ENCODE measurements at regions not wholly inside any gene's neighbourhood (a gene's known extent, or its start where the extent isn't known, plus 50 kb on each side); places are given as distances from the start of the nearest gene placed in this dataset.

DNA sequence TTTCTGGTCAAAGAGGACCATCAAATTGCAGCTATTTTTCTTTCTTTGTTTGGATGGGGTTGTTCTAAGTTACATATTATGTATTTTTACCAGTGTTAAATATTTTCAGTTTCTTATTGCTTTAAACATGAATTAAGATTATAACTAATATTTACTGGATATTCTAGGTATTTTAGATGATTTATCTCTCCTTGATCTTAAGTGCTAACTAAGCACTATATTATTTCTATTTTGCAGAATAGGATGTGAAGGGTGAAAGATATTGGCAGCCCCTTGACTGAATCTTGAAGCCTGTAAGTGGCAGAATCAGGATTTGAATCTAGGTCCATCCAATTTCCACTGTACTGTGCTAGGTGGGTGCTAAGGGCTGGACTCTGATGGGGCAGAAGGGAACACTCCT is 307.3 kb upstream of the CCL2 start:
- Histone ChIP-seq H3K4me1 (ENCODE audit: control insufficient read depth, extremely low read depth, insufficient read depth, low read length) (no peaks in the 10 kb centered on the region), H2AFZ (ENCODE audit: low read depth, low read length) (no peak overlapping the region), H3K9ac (replicated peaks; ENCODE audit: extremely low read depth, insufficient read depth, low read length) (no peak overlapping the region), H3K27me3 (ENCODE audit: control insufficient read depth in 2 of 2, insufficient read depth in 2 of 2, low read length in 2 of 2) (no peaks in the 10 kb centered on the region), H4K20me1 (replicated peaks; ENCODE audit: control insufficient read depth, extremely low read depth, insufficient read depth, low read length) (no peaks in the 10 kb centered on the region), H3K27ac (ENCODE audit: insufficient read depth, low read depth, low read length) (no peak overlapping the region), H3K36me3 (ENCODE audit: control insufficient read depth in 2 of 2, extremely low read depth in 1 of 2, insufficient read depth in 2 of 2, low read length in 2 of 2) (no peaks in the 10 kb centered on the region), H3K4me3 (replicated peaks in 1 of 3; ENCODE audit: insufficient read depth in 1 of 3, low read depth in 1 of 3, low read length in 3 of 3) (no peak overlapping the region), H3K9me1 (replicated peaks; ENCODE audit: control insufficient read depth, extremely low read depth, insufficient read depth, low read length) (no peaks in the 10 kb centered on the region), H3K9me3 (replicated peaks; ENCODE audit: control insufficient read depth, insufficient read depth, low read length) (no peaks in the 10 kb centered on the region), H3K79me2 (ENCODE audit: control insufficient read depth, insufficient read depth, low read length) (no peaks in the 10 kb centered on the region), H3K4me2 (ENCODE audit: insufficient read depth, low read length) (no peak overlapping the region)
- dilution Hi-C loops (cut with MboI; ENCODE audit: extremely low pct_ligation_motif_present, low sequenced_read_pairs) = no loop called here
- FAIRE-seq (no peak), DNase-seq (ENCODE audit: low read depth, low spot score) (no peak)
- CTCF ChIA-PET = no interaction called here
- POLR2A ChIA-PET = no interaction called here
- BruUV-seq (replicated peaks) = no TSS peak
- intact Hi-C loops (cut with micrococcal nuclease) = no loop called here
- TF ChIP-seq MYC (IDR thresholded peaks at IDR 0.05; ENCODE audit: low read depth, low read length) (no peak), CTCF (IDR thresholded peaks at IDR 0.05; ENCODE audit: extremely low read depth in 1 of 2, insufficient read depth in 1 of 2, low read depth in 1 of 2, low read length in 2 of 2) (no peak), EZH2 (IDR thresholded peaks at IDR 0.05; ENCODE audit: borderline replicate concordance, low read depth, low read length, severe bottlenecking) (no peak)
- TF ChIP-seq, protein P1, sequence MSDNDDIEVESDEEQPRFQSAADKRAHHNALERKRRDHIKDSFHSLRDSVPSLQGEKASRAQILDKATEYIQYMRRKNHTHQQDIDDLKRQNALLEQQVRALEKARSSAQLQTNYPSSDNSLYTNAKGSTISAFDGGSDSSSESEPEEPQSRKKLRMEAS (IDR thresholded peaks at IDR 0.05; ENCODE audit: insufficient read depth, insufficient read length) = no peak

DNA sequence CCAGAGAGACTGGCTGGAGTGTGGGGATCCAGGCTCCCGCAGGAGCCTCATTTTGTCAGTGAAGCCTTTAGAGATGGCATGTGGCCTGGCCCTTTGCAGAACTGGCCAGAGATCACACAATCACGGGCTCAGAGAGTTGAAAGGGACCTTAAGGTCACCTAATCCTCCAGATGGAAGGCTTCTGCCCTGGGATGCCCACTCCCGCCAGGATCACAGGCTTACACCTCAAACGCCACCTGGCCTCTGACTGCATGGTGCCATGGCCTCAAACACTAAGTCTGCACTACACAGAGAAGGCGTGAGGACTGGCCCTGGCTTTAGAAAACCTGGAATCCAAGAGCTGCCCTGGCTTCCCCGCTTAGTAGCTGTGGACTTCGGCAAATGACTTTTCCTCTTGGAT is 306.8 kb upstream of the CCL2 start:
- H3K36me3 ChIP-seq (ENCODE audit: control insufficient read depth in 2 of 2, extremely low read depth in 1 of 2, insufficient read depth in 2 of 2, low read length in 2 of 2) = no peaks in the 10 kb centered on the region
- H3K27me3 ChIP-seq (ENCODE audit: control insufficient read depth in 2 of 2, insufficient read depth in 2 of 2, low read length in 2 of 2) = no peaks in the 10 kb centered on the region
- no peaks in the 10 kb centered on the region for H4K20me1 ChIP-seq (replicated peaks; ENCODE audit: control insufficient read depth, extremely low read depth, insufficient read depth, low read length)
- ChIA-PET POLR2A (no interaction called here), CTCF (no interaction called here)
- H3K4me2 ChIP-seq (ENCODE audit: insufficient read depth, low read length) = no peak overlapping the region
- no peak overlapping the region for H3K27ac ChIP-seq (ENCODE audit: insufficient read depth, low read depth, low read length)
- intact Hi-C loops (cut with micrococcal nuclease) = no loop called here
- no peak overlapping the region for H2AFZ ChIP-seq (ENCODE audit: low read depth, low read length)
- H3K9ac ChIP-seq (replicated peaks; ENCODE audit: extremely low read depth, insufficient read depth, low read length) = no peak overlapping the region
- dilution Hi-C loops (cut with MboI; ENCODE audit: extremely low pct_ligation_motif_present, low sequenced_read_pairs) = no loop called here
- no peak overlapping the region for H3K4me3 ChIP-seq (replicated peaks in 1 of 3; ENCODE audit: insufficient read depth in 1 of 3, low read depth in 1 of 3, low read length in 3 of 3)
- no peaks in the 10 kb centered on the region for H3K9me3 ChIP-seq (replicated peaks; ENCODE audit: control insufficient read depth, insufficient read depth, low read length)
- H3K9me1 ChIP-seq (replicated peaks; ENCODE audit: control insufficient read depth, extremely low read depth, insufficient read depth, low read length) = no peaks in the 10 kb centered on the region
- DNase-seq (ENCODE audit: low read depth, low spot score) = no peak
- no peak for FAIRE-seq
- BruUV-seq (replicated peaks) = no TSS peak
- TF ChIP-seq EZH2 (IDR thresholded peaks at IDR 0.05; ENCODE audit: borderline replicate concordance, low read depth, low read length, severe bottlenecking) (no peak), POLR2AphosphoS5 (IDR thresholded peaks at IDR 0.05; ENCODE audit: insufficient read depth, low read depth, low read length) (no peak), GATA2 (IDR thresholded peaks at IDR 0.05; ENCODE audit: insufficient read depth, insufficient read length, low read depth, low read length) (no peak), CTCF (IDR thresholded peaks at IDR 0.05; ENCODE audit: extremely low read depth in 1 of 2, insufficient read depth in 1 of 2, low read depth in 1 of 2, low read length in 2 of 2) (no peak), FOS (IDR thresholded peaks at IDR 0.05; ENCODE audit: borderline replicate concordance, insufficient read depth, low read length) (no peak), POLR2A (IDR thresholded peaks at IDR 0.05; ENCODE audit: low read depth, low read length) (no peak), JUN (IDR thresholded peaks at IDR 0.05; ENCODE audit: borderline replicate concordance, insufficient read depth, insufficient read length, low read depth) (no peak), MYC (IDR thresholded peaks at IDR 0.05; ENCODE audit: low read depth, low read length) (no peak)
- TF ChIP-seq, protein P1 (IDR thresholded peaks at IDR 0.05; ENCODE audit: insufficient read depth, insufficient read length) = no peak
- H3K79me2 ChIP-seq (ENCODE audit: control insufficient read depth, insufficient read depth, low read length) = no peaks in the 10 kb centered on the region
- H3K4me1 ChIP-seq (ENCODE audit: control insufficient read depth, extremely low read depth, insufficient read depth, low read length) = no peaks in the 10 kb centered on the region

All from endothelial cell of umbilical vein (primary cell).